HG02798 (cell line): ENCODE measurements at regions not wholly inside any gene's neighbourhood (a gene's known extent, or its start where the extent isn't known, plus 50 kb on each side); places are given as distances from the start of the nearest gene placed in this dataset.
"Not testable (repeated sequence)": the region's sequence is repeated elsewhere in the genome, so short reads cannot be mapped to it uniquely, and the experiment has no call there.

Experiments
- ATAC-seq: cut with Tn5 transposase; IDR thresholded peaks from one replicate; pipeline ENCODE4 v1.9.1; 2021; ENCODE audit warnings: mild to moderate bottlenecking; ENCODE audit not compliant: unreplicated experiment, poor library complexity

DNA sequence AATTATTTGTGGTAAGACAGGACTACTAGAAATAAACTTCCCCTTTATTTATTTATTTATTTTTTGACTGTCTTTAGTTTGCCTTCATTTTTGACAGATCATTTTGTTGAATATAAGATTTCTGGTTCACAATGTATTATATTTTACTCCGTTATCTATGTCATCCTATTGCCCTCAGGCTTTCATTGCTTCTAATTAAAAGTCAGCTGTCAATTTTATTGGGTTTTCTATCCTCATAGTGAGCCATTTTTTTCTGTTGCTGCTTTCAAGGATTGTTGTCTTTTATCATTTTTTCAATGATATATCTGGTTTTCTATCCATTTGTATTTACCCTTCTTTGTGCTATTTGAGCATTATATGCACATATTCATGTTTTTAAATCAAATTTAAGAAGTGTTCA, 866.2 kb downstream of the LRRIQ3 start:
- no peak for ATAC-seq

DNA sequence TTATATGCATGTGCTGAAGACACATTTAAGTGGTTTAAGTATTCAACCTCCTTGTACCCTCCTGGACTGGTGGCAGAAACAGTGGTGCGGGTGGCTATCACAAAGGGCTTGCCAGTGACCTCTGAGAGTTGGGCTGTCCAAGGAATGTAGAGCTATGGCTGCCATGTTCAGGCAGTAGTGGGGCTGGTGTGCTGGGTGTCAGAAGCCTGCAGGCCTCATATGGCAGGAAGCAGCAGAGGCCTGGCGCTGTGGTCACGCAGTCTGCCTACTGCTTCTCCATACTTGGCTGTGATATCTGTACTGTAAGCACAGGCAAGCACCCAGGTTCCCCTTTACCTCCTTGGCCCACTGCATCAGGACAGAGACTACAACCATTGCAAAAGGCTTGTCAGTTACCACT, 870.0 kb downstream of the LRRIQ3 start:
- no peak for ATAC-seq

DNA sequence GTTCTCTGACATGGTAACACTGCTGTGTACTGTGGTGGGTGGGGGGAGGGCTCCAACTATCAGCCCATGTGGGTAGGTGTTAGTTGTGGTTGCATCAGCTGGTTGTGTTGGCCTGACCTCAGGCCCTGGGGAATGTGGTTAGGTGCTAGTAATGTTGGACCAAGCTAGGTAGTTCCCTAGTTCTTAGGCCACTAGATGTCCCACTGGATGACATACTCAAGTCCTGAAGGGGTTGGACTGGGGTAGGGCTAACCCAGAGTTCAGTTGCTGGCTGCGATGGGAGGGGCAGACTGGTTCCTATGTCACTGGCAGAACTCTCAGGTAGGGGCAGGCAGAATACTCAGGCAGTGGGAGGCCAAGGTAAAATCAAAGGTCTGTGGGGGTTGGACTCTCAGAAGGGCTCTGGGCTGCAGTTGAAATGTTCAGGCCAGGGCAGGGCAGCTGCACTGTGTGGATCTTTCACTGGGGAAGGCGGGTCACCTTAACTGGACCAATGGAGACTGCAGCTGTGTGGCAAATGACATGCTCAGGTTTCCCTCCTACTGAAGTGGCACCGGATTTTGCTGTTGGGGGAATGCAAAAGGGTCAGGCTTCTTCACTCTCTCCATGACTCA, 870.7 kb downstream of the LRRIQ3 start:
- no peak for ATAC-seq

DNA sequence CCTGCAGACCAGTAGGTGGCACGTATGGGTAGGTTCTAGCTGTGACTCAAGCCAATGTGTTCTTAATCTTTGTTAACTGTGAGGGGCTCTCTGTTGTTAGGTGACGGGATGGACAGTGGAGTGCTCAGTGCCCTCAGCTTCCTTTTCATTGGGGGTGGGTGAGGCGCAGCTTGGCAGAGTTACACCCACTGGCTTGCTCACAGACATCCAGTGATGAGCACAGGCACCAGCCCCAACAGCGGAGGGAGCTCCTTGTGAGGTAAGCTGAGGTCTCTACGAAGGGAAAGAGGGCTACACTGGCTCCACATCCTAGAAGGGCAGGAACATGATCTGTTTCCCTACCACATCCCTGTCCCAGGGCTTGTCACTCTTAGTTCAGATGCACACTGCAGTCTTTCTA, 871.3 kb downstream of the LRRIQ3 start:
- ATAC-seq, result no peak

DNA sequence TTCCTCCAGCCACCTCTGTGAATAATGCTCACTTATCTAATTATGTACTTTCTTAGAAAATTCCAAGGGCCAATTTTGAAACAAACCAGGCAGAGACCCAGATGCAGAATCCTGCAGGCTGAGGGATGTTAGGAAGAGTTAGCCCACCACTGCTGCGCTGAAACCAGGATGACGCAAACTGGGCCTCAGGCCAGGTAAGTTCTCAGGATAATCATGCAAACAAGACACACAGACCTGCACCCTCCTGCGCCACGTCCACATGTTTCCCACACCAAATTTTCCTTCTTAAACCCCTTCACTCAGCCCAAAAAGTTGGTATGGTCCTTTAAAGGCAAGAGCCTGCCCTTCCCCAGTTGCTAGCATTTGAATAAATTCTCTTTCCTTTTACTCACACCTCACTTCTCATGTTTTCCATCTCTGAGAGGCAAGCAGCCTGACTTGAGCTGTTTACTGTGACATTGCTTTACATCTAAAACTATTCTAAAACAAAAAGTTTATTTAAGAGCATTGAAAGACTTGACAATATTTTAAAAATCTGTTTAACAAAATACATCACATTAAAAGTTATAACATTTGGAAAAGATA, 887.1 kb downstream of the LRRIQ3 start:
- ATAC-seq, result no peak

DNA sequence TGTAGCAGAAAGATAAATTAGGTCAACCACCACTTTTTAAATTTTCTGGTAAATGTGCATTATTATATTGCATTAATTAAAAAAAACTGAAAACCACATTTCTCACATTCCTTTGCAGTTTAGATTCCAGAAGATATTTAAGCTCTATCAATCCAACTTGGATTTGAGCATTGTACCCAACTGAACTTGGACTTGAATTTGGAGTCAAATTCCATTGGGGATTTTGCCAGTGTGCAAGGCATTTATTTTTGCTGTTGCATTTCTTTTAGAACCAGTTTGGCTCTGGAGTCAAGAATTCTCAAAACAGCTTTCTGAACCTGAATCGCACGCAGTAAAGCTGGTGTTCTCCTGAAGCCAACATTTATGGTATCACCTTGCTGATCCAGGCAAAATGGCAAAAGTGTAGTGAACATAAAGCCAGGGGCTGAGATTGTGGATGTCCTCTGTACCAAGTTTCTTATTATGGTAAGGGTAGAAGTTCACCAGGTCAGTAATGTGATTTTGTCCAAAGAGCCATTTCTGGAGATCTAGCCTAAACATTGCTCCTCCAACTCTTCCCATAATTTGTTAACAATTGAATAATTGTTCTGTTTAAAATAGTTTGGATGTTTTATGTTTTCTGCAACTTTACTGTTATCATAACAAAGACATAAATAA, 890.9 kb downstream of the LRRIQ3 start:
- ATAC-seq, result no peak

DNA sequence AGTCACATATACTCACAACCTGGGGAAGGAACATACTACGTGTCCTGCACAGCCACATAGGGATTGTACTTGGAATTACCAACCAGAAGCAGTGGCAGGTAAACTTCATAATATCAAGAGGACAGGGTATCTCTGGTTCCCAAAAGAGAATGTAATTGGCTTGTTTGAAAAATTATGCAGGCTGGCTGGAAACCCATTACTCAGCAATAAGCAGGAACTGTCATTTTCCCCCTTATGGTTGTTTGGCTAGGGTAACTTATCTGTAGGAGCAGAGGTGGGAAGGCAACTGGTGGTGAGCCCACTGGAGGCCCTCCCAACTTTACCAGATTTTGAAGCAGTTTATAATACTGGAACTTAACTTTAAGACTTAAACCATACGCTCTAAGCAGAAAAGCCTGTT, 924.1 kb downstream of the LRRIQ3 start:
- no peak for ATAC-seq

DNA sequence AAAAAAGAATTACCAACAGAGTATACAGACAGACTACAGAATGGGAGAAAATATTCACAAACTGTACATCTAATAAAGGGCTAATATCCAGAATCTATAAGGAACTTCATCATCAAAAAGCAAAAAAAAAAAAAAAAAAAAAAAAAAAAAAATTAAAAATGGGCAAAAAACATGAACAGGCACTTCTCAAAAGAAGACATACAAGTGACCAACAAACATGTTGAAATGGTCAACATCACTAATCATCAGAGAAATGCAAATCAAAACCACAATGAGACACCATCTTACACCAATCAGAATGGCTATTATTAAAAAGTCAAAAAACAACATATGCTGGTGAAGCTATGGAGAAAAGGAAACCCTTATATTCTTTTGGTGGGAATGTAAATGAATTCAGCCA, 952.8 kb downstream of the LRRIQ3 start:
- not testable (repeated sequence) for ATAC-seq

DNA sequence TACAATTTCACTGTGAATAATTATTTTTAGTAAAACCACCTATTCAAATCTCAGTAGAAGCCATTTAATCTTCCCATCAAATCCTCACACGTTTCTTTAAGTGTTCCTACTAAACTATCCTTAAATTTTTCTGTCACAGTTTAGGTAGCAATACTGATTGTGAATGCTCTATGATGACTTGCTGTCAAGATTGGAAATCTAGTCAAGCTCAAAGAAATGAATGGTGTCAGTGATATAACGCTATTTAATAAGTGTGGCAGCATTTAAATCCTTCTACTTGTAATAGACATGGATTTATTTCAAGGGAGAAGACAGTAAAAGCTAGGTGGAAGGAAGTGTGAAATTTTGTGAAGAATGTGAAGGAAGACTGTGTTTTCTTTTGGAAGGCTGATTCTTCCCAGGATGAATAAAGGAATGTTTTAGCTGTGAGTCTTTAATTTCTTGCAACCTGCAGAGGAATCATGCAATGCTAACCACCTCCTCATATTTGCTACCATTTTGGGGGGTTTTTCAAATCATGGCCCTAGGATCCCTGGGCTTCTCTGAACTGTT, 936.7 kb upstream of the NEGR1 start:
- no peak for ATAC-seq

DNA sequence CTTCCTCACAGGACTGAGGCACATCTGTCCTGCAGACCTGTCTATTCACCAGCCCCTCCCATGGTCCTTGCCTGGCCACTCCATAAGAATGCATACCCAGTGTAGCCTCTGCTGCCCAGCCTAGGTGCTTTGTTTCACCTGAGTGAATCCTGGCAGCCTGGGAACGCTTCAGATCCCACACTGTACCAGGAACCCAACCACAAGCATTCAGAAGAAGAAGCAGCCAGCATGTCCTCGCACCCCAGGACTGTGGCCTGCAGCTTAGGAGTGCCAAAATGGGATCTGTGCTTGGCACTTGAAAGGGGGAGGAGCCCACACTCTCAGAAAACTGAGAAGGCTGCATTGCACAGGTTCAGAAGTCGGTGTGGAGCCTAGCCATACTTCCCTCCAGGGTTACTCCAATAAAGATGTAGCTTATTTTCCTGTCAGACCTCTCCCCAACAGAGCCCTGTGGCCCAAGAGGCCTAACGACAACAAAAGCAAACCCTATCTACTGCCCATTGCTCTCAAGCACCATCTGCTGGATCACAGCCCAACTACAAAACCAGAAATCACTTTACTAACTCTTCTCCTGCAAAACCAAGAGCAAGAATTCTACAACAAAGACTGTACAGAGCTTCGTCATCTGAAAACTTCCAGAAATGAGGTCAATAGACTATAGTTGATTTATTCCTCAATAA, 923.1 kb upstream of the NEGR1 start:
- no peak for ATAC-seq

DNA sequence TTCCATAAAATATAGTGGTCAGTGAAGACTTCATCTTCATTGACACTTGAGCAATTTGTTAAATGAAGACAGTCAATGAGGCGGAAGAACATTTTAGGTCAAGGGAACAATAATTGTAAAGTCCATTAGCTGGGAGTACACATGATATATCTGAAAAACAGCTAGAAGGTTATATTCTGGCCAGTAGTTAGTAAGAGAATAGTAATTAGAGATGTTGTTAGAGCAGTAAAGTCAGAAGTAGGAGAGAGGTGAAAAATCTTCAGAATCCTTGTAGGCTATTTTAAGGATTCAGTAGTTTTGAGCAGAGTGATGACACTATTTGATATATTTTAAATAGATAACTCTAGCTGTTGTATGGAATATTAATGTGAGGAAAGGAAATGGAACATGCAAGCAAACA, 915.6 kb upstream of the NEGR1 start:
- no peak for ATAC-seq

DNA sequence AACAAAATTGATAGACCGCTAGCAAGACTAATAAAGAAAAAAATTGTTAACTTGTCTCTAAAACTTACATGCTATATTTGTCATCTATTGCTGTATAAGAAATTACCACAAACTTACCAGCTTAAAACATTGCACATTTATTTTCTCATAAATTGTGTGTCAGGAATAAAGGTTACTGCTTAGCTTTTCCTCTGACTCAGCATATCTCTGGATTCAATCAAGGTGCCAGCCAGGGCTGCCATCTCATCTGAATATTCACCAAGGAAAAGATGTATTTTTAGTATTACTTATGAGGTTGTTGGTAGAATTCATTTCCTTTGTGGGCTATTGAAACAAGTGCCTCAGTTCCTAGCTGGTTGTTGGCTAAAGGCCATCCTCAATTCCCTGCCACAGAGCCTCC, 912.6 kb upstream of the NEGR1 start:
- no peak for ATAC-seq

DNA sequence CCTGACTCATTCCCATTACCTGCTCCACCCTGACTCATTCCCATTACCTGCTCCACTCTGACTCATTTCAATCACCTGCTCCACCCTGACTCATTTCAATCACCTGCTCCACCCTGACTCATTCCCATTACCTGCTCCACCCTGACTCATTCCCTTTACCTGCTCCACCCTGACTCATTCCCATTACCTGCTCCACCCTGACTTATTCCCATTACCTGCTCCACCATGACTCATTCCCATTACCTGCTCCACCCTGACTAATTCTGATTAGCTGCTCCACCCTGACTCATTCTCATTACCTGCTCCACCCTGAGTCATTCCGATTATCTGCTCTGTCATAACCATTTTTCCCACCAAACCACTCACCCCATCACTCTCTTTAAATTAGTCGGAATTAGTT, 901.2 kb upstream of the NEGR1 start:
- ATAC-seq, result not testable (repeated sequence)

DNA sequence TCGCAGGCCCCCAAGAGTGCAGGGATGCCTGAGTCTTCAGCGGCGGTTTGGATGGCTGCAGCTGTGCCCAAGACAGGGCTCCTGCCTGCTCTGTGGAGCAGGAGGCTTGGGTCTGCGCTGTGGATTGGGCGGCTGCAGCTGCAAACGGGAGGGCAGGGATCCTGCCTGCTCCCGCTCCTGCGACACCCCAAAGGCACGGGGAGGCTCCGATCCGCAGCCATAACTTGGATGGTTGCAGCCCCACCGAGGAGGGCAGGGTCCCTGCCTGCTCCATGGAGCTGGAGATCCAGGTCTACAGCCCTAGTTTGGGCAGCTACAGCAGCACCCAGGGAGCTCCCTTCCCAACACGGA, 898.8 kb upstream of the NEGR1 start:
- no peak for ATAC-seq

DNA sequence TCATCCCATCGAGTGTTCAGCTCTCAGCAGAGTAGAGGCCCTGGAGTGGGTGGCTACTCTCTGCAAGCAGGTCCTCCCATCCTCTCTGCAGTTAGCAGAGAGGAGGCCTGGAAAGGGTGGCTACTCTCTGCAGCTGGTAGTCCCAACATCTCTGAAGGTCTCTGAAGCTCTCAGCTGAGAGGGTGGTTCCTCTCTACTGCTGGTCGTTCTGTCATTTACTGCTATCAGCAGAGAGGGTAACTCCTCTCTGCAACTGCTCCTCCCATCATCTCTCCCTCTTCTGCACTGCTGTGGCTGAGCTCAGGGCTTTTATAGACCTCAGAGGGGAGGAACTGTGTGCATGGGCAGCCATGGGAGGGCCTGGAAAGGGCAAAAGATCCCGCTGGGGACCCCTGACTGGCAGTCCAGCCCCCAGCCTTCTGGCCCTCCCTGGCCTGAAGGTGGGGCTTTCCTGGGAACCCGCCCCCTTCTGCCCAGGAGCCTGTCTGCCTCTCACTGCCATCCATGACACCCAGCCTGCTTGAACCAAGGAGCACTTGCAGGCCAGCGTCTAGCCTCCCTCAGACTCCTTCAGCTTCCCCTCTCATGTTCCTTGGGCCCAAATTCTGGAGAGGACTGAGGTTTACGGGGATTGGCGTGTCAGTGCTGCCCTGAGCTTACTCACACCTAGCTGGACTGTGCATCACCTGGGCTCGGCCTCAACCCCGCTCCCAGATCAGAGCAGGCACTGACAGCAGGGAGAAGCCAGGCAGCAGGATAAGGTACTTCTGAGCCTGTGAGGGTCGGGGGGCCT, 898.3 kb upstream of the NEGR1 start:
- ATAC-seq, result no peak

DNA sequence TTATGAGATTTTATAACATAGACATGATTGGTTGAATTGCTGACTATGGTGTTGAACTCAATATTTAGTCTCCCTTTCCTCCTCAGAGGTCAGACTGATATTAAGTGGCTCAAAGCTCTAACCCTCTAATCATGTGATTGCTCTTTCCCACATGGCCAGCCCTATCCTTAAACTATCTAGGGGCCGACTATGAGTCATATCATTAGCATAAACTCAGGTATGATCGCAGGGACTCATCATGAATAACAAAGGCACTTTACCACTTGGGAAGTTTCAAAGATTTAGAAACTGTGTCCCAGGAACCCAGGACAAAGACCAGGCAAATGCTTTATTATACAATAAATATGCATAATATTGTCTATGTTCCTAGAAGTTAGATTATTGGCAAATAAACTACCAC, 894.6 kb upstream of the NEGR1 start:
- no peak for ATAC-seq

DNA sequence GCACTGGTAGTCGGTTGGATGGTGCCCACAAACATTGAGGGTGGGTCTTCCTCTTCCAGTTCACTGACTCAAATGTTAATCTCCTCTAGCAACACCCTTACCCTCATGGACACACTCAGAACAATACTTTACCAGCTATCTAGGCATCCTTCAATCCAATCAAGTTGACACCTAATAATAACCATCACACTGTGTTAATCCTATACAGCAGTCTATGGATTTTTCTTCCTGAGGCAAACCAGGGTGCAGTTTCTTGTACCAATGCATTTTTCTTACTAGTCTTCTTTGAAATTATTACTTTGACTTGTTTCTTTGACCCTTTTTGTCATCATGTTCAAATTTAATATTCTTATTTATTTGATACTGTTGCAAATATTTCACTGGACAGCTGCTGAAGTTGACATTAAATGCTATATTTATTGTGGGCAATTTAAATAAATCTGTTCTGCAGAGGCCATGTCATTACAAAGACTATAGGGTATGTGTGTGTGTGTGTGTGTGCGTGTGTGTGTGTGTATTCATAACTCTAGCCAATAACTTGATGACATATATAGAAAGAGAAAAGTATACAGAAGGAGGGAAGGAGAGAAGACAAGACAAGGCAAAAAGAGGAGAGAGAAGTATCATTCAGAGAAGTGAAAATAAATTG, 884.8 kb upstream of the NEGR1 start:
- no peak for ATAC-seq

DNA sequence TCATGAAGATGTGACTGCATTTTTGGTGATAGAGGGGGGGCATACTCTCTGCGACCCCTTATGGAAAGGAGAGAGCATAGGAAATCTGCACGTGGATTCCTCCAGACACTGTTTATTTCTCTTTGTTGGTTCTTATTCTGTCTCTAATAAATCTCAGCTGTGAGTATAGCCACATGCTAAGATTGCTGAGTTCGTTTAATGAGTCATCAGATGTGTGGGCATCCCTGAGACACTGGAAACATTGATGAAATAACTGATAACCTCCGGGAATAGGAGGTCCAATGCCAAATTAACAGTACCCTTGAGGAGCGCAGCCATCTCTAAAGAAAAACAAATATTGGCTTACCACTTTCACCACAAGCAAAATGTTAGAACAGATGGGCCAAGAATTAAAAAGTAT, 880.2 kb upstream of the NEGR1 start:
- ATAC-seq, result no peak

DNA sequence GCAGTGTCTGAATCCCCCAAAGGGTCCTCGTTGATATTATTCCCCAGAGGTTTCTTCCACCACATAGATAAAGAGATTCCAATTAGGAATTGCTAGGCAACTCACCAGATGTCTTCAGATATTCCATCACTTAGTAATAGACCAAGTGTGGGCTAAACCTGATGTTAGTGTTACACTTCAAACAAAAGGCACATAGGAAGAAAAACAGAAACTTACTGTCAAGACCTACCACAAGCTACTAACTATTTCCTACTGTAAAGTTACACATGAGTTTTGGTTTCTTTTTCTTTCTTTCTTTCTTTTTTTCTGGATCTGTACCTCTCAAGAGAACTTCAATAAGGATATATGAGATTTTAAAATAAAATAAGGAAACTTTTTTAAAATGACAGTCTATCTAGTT, 879.1 kb upstream of the NEGR1 start:
- ATAC-seq, result no peak

DNA sequence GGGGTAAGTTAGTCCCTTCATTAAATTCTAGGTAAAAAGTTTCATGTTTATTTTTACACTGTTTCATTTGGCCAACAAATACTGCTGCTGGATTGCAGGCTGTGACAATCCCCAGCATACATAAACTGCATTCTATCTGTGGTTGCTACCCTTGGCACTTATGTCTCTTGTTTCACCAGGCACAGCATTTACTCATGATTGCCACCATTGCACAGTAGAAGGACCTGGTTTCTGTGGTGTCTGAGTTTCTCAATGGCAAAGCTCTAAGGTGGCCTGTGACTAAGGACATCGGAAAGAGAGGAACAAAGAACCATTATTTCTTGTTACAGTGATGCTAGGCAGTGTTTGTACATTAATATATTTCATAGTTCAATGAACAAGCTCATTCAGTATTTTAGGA, 878.4 kb upstream of the NEGR1 start:
- no peak for ATAC-seq
